Testis (tissue), 2 donors: ENCODE measurements at regions not wholly inside any gene's neighbourhood (a gene's known extent, or its start where the extent isn't known, plus 50 kb on each side); places are given as distances from the start of the nearest gene placed in this dataset.

Source experiments
- DNase-seq: peaks from one replicate; pipeline ENCODE4 v3.0.0-alpha.2; 2019
- H3K27ac ChIP-seq, 2 donors: fragments of 200-600 bp; sonication (generic); one replicate each; pipeline ENCODE4 v1.5.1; 2019
- H3K27me3 ChIP-seq: fragments of 200-600 bp; sonication (generic); one replicate; pipeline ENCODE4 v1.5.1; 2019
- H3K36me3 ChIP-seq: fragments of 200-600 bp; sonication (generic); one replicate; pipeline ENCODE4 v1.5.1; 2017; ENCODE audit warnings: low read depth; ENCODE audit errors: missing control alignments
- H3K4me1 ChIP-seq: fragments of 200-600 bp; sonication (generic); one replicate; pipeline ENCODE4 v1.5.1; 2019
- H3K4me3 ChIP-seq, 2 donors: fragments of 200-600 bp; sonication (generic); one replicate each; pipeline ENCODE4 v1.5.1; 2017 to 2019
- H3K9me3 ChIP-seq: fragments of 200-600 bp; sonication (generic); one replicate; pipeline ENCODE4 v1.5.1; 2017
- POLR2A ChIP-seq: fragments of 450-650 bp; IDR thresholded peaks from one replicate; pipeline ENCODE4 v1.6.1; 2017; ENCODE audit warnings: antibody characterized with exemption, mild to moderate bottlenecking, moderate library complexity
- WGBS, 2 donors: methylation state at CpG; one replicate each; pipeline ENCODE4 v1.1.5; 2018; 5-methylcytosine and 5-hydroxymethylcytosine counted together
- intact Hi-C: fragments of 100-400 bp; cut with DNase I; formaldehyde crosslinking; loops from one replicate; pipeline ENCODE4 v1.15.1; 2023; ENCODE audit warnings: low total_unique reads
- TF ChIP-seq, protein P1 (sequence below), 3 experiments: fragments of 450-650 bp in 2 of 3; fragments of 200-600 bp in 1 of 3; sonication (generic) in 1 of 3; IDR thresholded peaks; one replicate each; pipeline ENCODE4 v1.5.1; 2016 to 2019; ENCODE audit warnings: antibody characterized with exemption in 3 of 3, mild to moderate bottlenecking in 2 of 3, moderate library complexity in 1 of 3

DNA sequence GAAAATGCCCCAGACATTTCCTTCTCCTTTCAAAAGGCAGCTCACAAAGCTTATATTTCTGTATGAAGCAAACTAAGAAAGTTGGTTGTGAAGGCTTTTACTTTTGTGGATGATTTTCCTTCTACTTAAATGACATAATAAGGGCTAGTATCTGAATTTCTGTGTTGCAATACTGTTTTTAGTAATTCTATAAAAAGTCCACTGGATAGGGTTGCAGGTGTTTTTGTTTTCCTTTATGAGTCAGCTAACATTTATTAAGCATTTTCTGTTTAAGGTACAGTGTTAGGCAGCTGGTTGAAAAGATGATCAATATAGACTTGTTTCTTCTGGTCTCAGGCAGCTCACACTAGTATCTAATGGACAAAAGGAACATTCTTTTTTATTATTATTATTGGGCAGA, 722.2 kb downstream of the RWDD3 start:
- DNase-seq, result no peak
- Histone ChIP-seq H3K4me3 (no peak overlapping the region), H3K4me1 (no peaks in the 10 kb centered on the region), H3K9me3 (no peaks in the 10 kb centered on the region), H3K27ac (no peak overlapping the region), H3K36me3 (no peaks in the 10 kb centered on the region), H3K27me3 (no peaks in the 10 kb centered on the region)
- intact Hi-C loops, result no loop called here
- TF ChIP-seq, protein P1, sequence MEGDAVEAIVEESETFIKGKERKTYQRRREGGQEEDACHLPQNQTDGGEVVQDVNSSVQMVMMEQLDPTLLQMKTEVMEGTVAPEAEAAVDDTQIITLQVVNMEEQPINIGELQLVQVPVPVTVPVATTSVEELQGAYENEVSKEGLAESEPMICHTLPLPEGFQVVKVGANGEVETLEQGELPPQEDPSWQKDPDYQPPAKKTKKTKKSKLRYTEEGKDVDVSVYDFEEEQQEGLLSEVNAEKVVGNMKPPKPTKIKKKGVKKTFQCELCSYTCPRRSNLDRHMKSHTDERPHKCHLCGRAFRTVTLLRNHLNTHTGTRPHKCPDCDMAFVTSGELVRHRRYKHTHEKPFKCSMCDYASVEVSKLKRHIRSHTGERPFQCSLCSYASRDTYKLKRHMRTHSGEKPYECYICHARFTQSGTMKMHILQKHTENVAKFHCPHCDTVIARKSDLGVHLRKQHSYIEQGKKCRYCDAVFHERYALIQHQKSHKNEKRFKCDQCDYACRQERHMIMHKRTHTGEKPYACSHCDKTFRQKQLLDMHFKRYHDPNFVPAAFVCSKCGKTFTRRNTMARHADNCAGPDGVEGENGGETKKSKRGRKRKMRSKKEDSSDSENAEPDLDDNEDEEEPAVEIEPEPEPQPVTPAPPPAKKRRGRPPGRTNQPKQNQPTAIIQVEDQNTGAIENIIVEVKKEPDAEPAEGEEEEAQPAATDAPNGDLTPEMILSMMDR (IDR thresholded peaks at IDR 0.05), result no peak
- no peak for TF ChIP-seq POLR2A

DNA sequence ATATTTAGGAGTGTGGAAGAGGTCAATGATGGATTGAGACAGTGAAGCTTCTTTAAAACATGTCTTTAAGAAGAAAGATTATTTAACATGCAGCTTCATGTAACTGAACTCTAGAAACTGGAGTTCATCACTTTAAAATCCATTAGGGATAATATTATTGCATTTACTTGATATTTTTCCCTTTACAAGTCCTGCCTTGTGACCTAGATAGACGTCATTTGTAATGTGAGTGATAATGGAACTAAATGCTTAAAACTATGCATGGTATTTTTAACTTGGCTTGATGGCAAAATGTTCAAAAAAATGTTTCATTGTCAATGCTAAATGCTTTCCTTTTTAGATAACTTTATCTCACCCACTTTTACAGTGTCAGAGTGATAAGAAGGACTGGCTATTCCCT, 723.7 kb downstream of the RWDD3 start:
- H3K27ac ChIP-seq, result no peak overlapping the region
- H3K36me3 ChIP-seq, result no peaks in the 10 kb centered on the region
- WGBS, 2 donors, result 25 to 31% methylated on average over 1 of the region's 1 CpG
- intact Hi-C loops, result no loop called here
- no peak for TF ChIP-seq POLR2A
- TF ChIP-seq, protein P1 (IDR thresholded peaks at IDR 0.05), result no peak
- no peak overlapping the region for H3K4me3 ChIP-seq
- H3K27me3 ChIP-seq, result no peaks in the 10 kb centered on the region
- no peaks in the 10 kb centered on the region for H3K9me3 ChIP-seq
- no peaks in the 10 kb centered on the region for H3K4me1 ChIP-seq
- DNase-seq, result no peak

DNA sequence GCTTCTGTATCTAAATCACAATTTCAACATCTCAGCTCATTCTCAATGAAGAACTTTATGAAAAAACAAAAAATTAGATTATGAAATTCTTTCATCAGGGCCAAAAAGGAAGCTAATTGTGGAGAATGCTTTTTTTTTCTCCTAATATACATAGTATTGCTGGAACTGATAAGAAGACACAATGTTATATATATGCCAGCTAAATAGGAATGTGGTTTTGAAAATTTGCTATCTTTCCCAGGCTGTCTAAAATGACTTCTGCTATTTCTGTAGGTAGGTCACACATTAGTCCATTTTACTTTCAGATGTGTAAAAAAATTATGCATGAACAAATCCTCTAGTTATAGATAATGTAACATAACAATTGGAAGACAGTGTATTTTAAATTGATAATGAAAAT, 732.9 kb downstream of the RWDD3 start:
- H3K27me3 ChIP-seq, result no peaks in the 10 kb centered on the region
- no peak for TF ChIP-seq POLR2A
- TF ChIP-seq, protein P1 (IDR thresholded peaks at IDR 0.05), result no peak
- intact Hi-C loops, result no loop called here
- no peaks in the 10 kb centered on the region for H3K9me3 ChIP-seq
- H3K4me3 ChIP-seq, result no peak overlapping the region
- H3K36me3 ChIP-seq, result no peaks in the 10 kb centered on the region
- H3K27ac ChIP-seq, result no peak overlapping the region
- DNase-seq, result no peak
- H3K4me1 ChIP-seq, result no peaks in the 10 kb centered on the region

DNA sequence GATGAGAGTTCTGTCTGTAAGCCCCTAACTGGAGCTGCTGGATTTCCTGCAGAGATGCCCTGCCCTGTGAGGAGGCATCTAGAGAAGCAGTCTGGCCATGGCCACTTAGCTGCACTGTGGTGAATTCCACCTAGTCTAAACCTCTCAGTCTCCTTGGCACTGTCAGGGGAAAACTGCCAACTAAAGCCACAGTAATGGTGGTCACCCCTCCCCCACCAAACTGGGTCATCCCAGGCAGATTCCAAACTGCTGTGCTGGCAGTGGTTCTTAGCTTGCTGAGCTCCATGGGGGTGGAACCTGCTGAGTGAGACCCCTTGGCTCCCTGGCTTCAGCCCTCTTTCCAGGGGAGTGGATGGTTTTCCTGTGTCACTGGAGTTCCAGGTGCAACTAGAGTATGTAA, 740.6 kb downstream of the RWDD3 start:
- no peak overlapping the region for H3K4me3 ChIP-seq
- no peaks in the 10 kb centered on the region for H3K27me3 ChIP-seq
- H3K36me3 ChIP-seq, result no peaks in the 10 kb centered on the region
- TF ChIP-seq, protein P1 (IDR thresholded peaks at IDR 0.05), result no peak
- no peak for TF ChIP-seq POLR2A
- DNase-seq, result no peak
- intact Hi-C loops, result no loop called here
- H3K4me1 ChIP-seq, result no peaks in the 10 kb centered on the region
- H3K27ac ChIP-seq, result no peak overlapping the region
- H3K9me3 ChIP-seq, result no peaks in the 10 kb centered on the region

DNA sequence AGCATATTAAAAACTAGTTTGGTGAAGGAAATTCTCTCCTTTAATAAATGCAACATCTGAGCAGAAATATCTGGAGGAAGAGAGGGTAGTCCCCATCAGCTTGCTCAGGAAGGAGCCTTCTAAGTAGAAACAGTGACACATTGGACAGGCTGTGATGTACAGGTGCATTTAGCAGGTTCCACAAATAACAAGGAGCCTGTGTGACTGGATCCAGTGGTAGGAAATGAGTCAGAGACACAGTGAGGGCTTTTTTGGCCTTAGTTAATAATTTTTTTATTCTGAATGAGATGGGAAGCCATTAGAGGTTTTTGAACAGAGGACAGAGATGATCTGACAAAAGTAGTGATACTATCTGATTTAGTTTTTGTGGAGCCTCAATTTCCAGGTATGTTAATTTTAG, 738.9 kb upstream of the PTBP2 start:
- TF ChIP-seq POLR2A, result no peak
- TF ChIP-seq, protein P1 (IDR thresholded peaks at IDR 0.05), result no peak

More for the DNA sequence above, 738.9 kb upstream of the PTBP2 start:
- Histone ChIP-seq H3K4me1 (no peaks in the 10 kb centered on the region), H3K27me3 (no peaks in the 10 kb centered on the region), H3K9me3 (no peaks in the 10 kb centered on the region), H3K4me3 (no peak overlapping the region), H3K36me3 (no peaks in the 10 kb centered on the region), H3K27ac (no peak overlapping the region)
- intact Hi-C loops, result no loop called here
- DNase-seq, result no peak
